HUES64 (cell line): ENCODE measurements at regions not wholly inside any gene's neighbourhood (a gene's known extent, or its start where the extent isn't known, plus 50 kb on each side); places are given as distances from the start of the nearest gene placed in this dataset.

Experiments
- H3K27ac ChIP-seq: 2 replicates; pipeline ENCODE4 v1.7.0; 2013; ENCODE audit warnings: low read depth, low read length, inconsistent platforms
- H3K27me3 ChIP-seq: 2 replicates; pipeline ENCODE4 v1.6.1; 2013; ENCODE audit warnings: mild to moderate bottlenecking, low read length; ENCODE audit not compliant: insufficient read depth
- H3K36me3 ChIP-seq: 2 replicates; pipeline ENCODE4 v1.6.1; 2013; ENCODE audit warnings: mild to moderate bottlenecking, low read length; ENCODE audit not compliant: insufficient read depth
- H3K4me1 ChIP-seq: 2 replicates; pipeline ENCODE4 v1.6.1; 2013; ENCODE audit warnings: mild to moderate bottlenecking, low read length, moderate library complexity; ENCODE audit not compliant: insufficient read depth
- H3K4me3 ChIP-seq: 2 replicates; pipeline ENCODE4 v1.5.1; 2013; ENCODE audit warnings: mild to moderate bottlenecking, low read length, moderate library complexity
- H3K9ac ChIP-seq: 2 replicates; pipeline ENCODE4 v1.6.1; 2013; ENCODE audit warnings: mild to moderate bottlenecking, low read depth, low read length
- H3K9me3 ChIP-seq: 2 replicates; pipeline ENCODE4 v1.6.1; 2013; ENCODE audit warnings: low read depth, low read length; ENCODE audit not compliant: insufficient read depth
- WGBS: fragments of 150-250, 120-280 bp; methylation state at CpG from one replicate; pipeline ENCODE4 v1.1.7; 2013; ENCODE audit warnings: missing lambda C conversion rate; 5-methylcytosine and 5-hydroxymethylcytosine counted together

- Histone ChIP-seq H3K4me1 (no peaks in the 10 kb centered on the region), H3K27me3 (no peaks in the 10 kb centered on the region), H3K9me3 (no peaks in the 10 kb centered on the region), H3K4me3 (no peak overlapping the region), H3K9ac (no peak overlapping the region), H3K36me3 (no peaks in the 10 kb centered on the region), H3K27ac (no peak overlapping the region)
- WGBS, result 91% methylated on average over 4 of the region's 4 CpGs
These were observed 643.8 kb upstream of the GALNTL6 start for GRCh38 chr4:171169396-171169795.

GRCh38 chr4:171162478-171162877 lies 650.7 kb upstream of the GALNTL6 start:
- Histone ChIP-seq H3K27me3 (no peaks in the 10 kb centered on the region), H3K27ac (no peak overlapping the region), H3K4me1 (0 out of 2 replicates have a peak, but pooled peaks cover 7% of the 10 kb centered on the region), H3K9me3 (no peaks in the 10 kb centered on the region), H3K36me3 (no peaks in the 10 kb centered on the region), H3K9ac (no peak overlapping the region), H3K4me3 (no peak overlapping the region)
- 90% methylated on average over 3 of the region's 3 CpGs for WGBS

- 70% methylated on average over 7 of the region's 7 CpGs for WGBS
- 0 out of 2 replicates have a peak, but pooled peaks cover 7% of the 10 kb centered on the region for H3K4me1 ChIP-seq
- H3K27me3 ChIP-seq, result no peaks in the 10 kb centered on the region
- no peak overlapping the region for H3K4me3 ChIP-seq
- no peaks in the 10 kb centered on the region for H3K36me3 ChIP-seq
- H3K9me3 ChIP-seq, result no peaks in the 10 kb centered on the region
- H3K27ac ChIP-seq, result no peak overlapping the region
- no peak overlapping the region for H3K9ac ChIP-seq
These were observed 655.6 kb upstream of the GALNTL6 start for GRCh38 chr4:171157462-171158082.

- no CpG with 5 or more reads among the region's 1 CpG for WGBS
- no peaks in the 10 kb centered on the region for H3K36me3 ChIP-seq
These were observed 670.6 kb upstream of the GALNTL6 start for GRCh38 chr4:171142639-171143038.

GRCh38 chr4:171142045-171142444 lies 671.2 kb upstream of the GALNTL6 start:
- H3K4me1 ChIP-seq, result no peaks in the 10 kb centered on the region
- no peak overlapping the region for H3K4me3 ChIP-seq
- H3K9ac ChIP-seq, result no peak overlapping the region
- 100% methylated on average over 1 of the region's 1 CpG for WGBS
- no peaks in the 10 kb centered on the region for H3K27me3 ChIP-seq
- no peaks in the 10 kb centered on the region for H3K36me3 ChIP-seq
- H3K27ac ChIP-seq, result no peak overlapping the region
- no peaks in the 10 kb centered on the region for H3K9me3 ChIP-seq

More at GRCh38 chr4:171142639-171143038, 670.6 kb upstream of the GALNTL6 start:
- H3K4me3 ChIP-seq, result no peak overlapping the region
- H3K4me1 ChIP-seq, result no peaks in the 10 kb centered on the region
- no peak overlapping the region for H3K9ac ChIP-seq
- no peaks in the 10 kb centered on the region for H3K9me3 ChIP-seq
- H3K27ac ChIP-seq, result no peak overlapping the region
- no peaks in the 10 kb centered on the region for H3K27me3 ChIP-seq

- Histone ChIP-seq H3K4me3 (no peak overlapping the region), H3K27ac (no peak overlapping the region), H3K9me3 (no peaks in the 10 kb centered on the region), H3K36me3 (no peaks in the 10 kb centered on the region), H3K4me1 (no peaks in the 10 kb centered on the region), H3K9ac (no peak overlapping the region), H3K27me3 (no peaks in the 10 kb centered on the region)
- 77% methylated on average over 3 of the region's 3 CpGs for WGBS
These were observed 682.9 kb upstream of the GALNTL6 start for GRCh38 chr4:171130256-171130801.

GRCh38 chr4:171118091-171118490 lies 695.1 kb upstream of the GALNTL6 start:
- H3K4me3 ChIP-seq, result no peak overlapping the region
- no peaks in the 10 kb centered on the region for H3K36me3 ChIP-seq
- no peak overlapping the region for H3K9ac ChIP-seq

GRCh38 chr4:171117457-171117856 lies 695.7 kb upstream of the GALNTL6 start:
- no peak overlapping the region for H3K27ac ChIP-seq
- H3K9ac ChIP-seq, result no peak overlapping the region
- no peak overlapping the region for H3K4me3 ChIP-seq
- H3K9me3 ChIP-seq, result no peaks in the 10 kb centered on the region
- no peaks in the 10 kb centered on the region for H3K36me3 ChIP-seq
- no peaks in the 10 kb centered on the region for H3K4me1 ChIP-seq
- 94% methylated on average over 1 of the region's 1 CpG for WGBS
- H3K27me3 ChIP-seq, result no peaks in the 10 kb centered on the region

More at GRCh38 chr4:171118091-171118490, 695.1 kb upstream of the GALNTL6 start:
- no peaks in the 10 kb centered on the region for H3K4me1 ChIP-seq
- no peaks in the 10 kb centered on the region for H3K9me3 ChIP-seq
- H3K27ac ChIP-seq, result no peak overlapping the region
- no peaks in the 10 kb centered on the region for H3K27me3 ChIP-seq

GRCh38 chr4:171101845-171102244 lies 711.4 kb upstream of the GALNTL6 start:
- Histone ChIP-seq H3K9ac (no peak overlapping the region), H3K9me3 (peaks cover 10% of the 10 kb centered on the region), H3K27ac (no peak overlapping the region), H3K4me3 (no peak overlapping the region), H3K4me1 (no peaks in the 10 kb centered on the region), H3K27me3 (no peaks in the 10 kb centered on the region), H3K36me3 (no peaks in the 10 kb centered on the region)

GRCh38 chr4:171087089-171087488 lies 726.1 kb upstream of the GALNTL6 start:
- H3K4me1 ChIP-seq, result no peaks in the 10 kb centered on the region
- H3K4me3 ChIP-seq, result no peak overlapping the region
- H3K9me3 ChIP-seq, result peaks cover 17% of the 10 kb centered on the region; the same call in 1 of the 2 replicates
- no peak overlapping the region for H3K9ac ChIP-seq
- no peak overlapping the region for H3K27ac ChIP-seq
- no peaks in the 10 kb centered on the region for H3K27me3 ChIP-seq
- no peaks in the 10 kb centered on the region for H3K36me3 ChIP-seq
- no CpG with 5 or more reads among the region's 2 CpGs for WGBS

GRCh38 chr4:171067422-171067821 lies 745.8 kb upstream of the GALNTL6 start:
- no CpG with 5 or more reads among the region's 1 CpG for WGBS
- Histone ChIP-seq H3K4me3 (no peak overlapping the region), H3K27me3 (no peaks in the 10 kb centered on the region), H3K9me3 (no peaks in the 10 kb centered on the region), H3K9ac (no peak overlapping the region), H3K27ac (no peak overlapping the region), H3K4me1 (no peaks in the 10 kb centered on the region), H3K36me3 (no peaks in the 10 kb centered on the region)

GRCh38 chr4:171049380-171049779 lies 763.8 kb upstream of the GALNTL6 start:
- Histone ChIP-seq H3K27ac (no peak overlapping the region), H3K9me3 (no peaks in the 10 kb centered on the region), H3K4me3 (no peak overlapping the region), H3K27me3 (no peaks in the 10 kb centered on the region), H3K4me1 (no peaks in the 10 kb centered on the region), H3K36me3 (no peaks in the 10 kb centered on the region), H3K9ac (no peak overlapping the region)
- no CpG with 5 or more reads among the region's 1 CpG for WGBS
